ENCODE measurements at regions not wholly inside any gene's neighbourhood (a gene's known extent, or its start where the extent isn't known, plus 50 kb on each side); places are given as distances from the start of the nearest gene placed in this dataset.

- no peak for TF ChIP-seq CTCF (IDR thresholded peaks at IDR 0.05 in 4 of 5, conservative IDR thresholded peaks at IDR 0.05 in 1 of 5)
- TF ChIP-seq POLR2A (IDR thresholded peaks at IDR 0.05) = no peak
Measured at GRCh38 chr10:81157681-81158080, 620.0 kb downstream of the SH2D4B start.
